ENCODE measurements at regions not wholly inside any gene's neighbourhood (a gene's known extent, or its start where the extent isn't known, plus 50 kb on each side); places are given as distances from the start of the nearest gene placed in this dataset.

DNA sequence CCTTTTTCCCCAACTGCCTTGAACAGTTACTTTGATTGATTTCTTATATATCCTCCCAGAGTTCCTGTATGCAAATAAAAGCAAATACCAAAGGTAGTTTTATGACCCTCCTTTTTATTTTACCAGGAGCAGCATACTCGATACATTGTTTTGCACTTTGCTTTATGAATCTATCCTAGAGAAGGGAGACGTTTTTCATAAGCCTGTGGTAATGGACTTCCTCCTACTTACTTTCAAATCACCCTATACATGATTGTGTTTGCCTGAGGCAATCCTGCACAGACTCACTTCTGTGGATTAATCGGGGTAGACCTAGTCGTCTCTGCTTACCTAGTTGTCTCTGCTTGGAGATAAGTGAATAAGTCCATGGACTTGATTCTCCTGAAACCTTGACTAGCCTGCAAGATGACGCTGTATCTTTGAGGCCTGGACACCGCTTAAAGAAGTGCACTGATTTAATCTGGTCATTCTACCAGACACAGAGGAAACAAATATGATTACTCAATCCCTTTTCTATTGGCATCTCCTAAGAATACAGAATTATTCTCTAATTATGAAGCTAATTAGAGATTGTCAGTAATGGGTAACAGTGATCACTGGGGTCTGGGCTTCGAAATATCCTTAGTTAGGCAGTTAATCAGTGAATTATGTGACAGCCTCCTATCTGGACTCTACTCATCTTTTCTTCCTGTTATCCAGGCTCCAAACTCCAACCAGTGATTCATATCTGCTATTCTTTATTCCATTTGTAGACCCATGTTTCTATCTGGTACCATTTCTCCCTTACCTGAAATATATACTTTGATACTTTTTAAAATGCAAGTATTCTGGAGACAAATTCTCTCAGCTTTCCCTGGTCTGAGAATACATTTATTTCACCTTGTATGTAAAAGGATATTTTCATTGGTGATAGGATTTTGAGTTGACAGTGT is 447.4 kb upstream of the TRIB2 start:
- DNase-seq = no peak

DNA sequence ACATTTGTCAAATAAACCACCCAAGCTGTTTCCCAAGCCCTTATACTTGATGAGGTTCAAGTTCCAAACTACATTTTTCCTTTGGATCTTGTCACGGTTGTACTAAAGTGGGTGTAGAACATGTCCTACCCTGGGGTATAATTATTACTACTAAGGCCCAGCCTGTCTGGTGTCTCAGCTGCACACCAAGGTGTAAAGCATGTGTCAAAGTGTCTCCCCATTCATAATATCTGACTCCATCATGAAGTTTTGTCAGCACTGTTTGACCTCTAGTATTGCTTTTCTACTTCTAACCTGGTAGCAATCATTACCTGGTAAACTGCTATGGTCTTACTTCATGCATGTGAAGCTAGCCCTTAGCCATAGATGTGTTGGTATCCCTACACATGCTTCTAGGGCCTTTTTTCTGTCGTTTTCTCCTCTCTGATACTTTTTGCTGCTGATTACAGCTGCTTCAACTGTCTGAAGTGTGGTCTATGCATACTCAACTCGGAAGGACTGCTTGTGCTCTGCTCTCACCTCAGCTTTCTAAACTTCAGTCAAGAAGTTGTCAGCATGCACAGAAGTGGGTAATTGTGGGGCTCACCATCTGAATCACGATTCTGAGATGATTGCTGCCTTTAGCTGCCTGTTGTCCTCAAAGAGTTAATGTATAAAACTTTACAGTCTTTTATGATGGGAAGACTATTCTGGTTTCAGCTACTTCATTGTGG is 445.7 kb upstream of the TRIB2 start:
- DNase-seq = no peak

DNA sequence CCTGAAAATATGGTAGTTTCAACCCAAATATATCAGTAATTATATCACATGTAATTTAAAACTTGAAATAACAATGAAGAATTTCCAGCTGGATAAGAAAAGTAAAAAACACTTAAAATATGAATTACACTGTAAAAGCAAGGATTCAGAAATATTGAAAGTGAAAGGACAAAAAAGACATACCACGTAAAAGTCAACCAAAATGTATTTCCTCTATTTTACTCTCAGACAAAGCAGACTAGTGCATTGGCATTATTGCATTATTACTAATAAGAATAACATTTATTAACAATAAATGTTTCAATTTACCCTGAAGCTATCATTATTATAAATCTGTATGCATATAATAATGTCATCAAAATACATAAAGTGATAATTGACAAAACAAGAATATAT is 445.1 kb upstream of the TRIB2 start:
- DNase-seq = no peak

DNA sequence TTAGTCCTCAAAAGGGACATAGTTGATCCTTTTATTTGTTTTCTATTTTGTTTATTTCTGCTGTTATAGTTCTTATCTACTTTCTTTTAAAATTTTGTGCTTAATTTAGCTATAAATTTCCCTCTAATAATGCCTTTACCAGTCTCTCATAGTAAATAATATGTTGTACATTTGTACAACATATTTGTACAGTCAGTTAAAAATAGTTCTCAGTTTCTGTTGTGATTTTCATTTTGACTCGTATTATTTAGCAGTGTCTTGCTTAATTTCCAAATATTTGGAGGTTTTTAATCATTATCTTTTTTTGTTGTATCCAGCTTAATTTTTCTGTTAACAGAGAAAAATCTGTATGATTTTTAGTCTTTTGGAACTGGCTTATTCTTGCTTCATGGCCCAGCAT is 443.6 kb upstream of the TRIB2 start:
- no peak for DNase-seq

DNA sequence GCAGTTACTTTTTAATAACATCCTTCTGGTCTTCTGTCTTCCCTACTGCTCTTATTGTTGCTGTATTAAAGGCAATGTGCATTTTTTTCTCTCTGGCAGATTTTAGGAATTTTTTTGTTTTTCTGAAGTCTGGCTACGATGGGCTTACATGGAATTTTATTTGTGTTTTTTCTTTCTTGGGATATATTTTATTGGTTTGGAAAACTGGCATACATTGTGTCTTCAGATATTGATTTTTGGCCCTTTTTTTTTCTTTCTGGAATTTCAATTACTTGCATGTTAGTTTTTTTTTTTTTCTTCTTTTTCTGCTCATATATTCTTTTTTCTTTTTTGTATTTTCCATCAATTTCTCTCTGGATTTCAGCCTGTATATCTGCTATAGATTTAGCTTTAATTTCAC is 442.1 kb upstream of the TRIB2 start:
- no peak for DNase-seq

DNA sequence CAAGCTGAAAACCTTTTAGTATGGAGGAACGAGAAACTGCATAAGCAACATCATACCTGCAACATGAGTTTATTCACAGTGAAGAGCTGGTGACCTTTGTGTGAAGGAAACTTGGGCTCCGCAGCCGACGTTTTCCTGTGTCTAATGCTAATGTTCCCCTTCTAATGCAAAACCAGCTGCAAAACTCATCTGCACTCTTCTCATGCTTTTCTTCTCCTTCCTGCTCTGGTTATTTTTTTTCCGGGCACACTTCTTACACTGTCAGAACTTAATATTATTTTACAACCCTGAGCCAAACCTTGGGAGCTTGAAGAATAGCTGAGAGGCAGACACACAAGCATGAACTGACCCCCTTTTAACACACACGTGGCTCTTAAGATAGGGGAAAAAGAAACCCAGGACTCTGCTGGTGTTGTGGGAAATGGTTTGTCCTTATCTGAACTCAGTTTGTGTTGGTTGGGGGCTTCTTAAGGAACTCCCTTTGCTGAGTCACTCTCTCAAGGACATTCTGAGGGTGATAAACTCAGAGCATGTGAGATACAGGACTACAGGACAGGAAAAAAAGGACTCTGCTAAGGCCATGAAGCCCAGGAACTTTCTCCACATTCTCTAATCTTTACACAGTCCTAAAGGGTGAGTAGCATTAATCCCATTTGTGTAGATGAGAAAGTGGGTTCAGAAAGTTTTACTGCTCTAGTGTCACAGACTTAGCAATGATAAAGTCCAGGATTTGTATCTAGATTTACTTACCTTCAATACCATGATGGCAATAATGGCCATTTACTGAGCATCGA is 439.3 kb upstream of the TRIB2 start:
- no peak for DNase-seq

DNA sequence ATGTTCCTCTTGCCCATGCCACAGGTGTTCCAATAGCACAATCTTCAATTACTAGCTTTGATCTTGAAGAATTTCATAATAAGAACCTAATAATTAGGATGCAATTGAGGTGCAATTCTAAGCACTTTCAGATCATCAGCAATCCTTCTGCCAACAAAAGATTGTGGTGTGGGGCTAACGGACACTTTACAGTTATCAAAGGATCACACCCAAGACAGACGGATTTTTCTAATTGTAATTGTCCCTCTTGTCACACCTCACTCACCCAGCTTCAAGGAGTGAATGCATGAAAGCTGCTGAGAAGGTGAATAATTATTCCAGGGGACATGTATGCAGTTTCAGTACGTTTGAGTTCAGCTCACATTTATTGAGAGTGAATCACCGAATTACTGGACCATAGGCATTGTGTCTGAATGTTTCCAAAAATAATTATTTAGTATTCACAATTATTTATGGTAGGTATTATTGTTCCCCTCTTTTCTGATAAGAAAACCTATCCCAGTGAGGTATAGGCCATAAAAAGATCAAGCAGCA is 438.5 kb upstream of the TRIB2 start:
- DNase-seq = no peak

DNA sequence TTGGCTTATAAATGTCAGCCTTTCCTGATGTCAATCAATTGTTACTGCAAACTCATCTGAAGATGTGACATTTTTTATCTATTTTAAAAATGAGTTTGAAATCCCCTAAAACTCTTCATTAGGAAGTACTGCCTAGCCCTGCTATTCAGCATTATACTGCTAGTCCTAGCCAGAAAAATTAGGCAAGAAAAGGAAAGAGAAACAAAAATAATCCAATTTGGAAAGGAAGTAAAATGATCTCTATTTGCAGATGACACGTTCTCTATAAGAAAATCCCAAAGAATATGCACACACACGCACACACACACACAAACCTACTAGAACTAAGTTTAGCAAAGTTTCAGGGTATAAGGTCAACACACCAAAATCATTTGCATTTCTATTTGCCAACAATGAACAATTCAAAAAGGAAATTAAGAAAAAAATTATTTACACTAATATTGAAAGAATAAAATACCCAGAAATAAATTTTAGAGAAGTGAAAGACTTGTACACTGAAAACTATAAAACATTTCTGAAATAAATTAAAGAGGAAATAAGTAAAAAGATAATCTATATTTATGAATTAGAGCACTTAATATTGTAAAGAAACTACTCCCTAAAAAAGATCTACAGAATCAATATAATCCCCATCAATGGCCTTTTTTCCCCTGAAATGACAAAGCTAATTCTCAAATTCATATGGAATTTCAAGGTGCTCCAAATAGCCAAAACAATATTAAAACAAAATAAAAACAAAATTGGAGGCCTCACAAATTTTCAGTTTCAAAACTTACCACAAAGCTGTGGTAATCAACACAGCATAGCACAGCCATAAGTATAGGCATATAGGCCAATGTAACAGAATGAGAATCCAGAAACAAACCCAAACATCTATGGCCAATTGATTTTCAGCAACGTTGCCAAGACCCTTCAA is 433.7 kb upstream of the TRIB2 start:
- DNase-seq = no peak

DNA sequence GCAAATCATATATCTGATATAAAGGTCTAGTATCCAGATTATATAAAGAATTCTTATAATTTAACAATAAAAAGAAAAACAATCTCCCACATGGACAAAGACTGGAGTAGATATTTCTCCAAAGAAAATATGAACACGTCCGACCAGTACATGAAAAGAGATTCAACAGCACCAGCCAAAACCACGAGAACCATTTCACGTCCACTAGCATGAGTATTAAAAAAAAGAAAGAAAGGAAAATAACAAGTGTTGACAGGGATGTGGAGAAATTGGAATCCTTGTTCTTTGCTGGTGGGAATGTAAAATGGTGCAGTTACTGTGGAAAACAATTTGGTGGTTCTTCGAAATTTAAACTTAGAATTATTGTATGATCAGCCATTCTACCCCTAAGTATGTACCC is 432.7 kb upstream of the TRIB2 start:
- DNase-seq = no peak

DNA sequence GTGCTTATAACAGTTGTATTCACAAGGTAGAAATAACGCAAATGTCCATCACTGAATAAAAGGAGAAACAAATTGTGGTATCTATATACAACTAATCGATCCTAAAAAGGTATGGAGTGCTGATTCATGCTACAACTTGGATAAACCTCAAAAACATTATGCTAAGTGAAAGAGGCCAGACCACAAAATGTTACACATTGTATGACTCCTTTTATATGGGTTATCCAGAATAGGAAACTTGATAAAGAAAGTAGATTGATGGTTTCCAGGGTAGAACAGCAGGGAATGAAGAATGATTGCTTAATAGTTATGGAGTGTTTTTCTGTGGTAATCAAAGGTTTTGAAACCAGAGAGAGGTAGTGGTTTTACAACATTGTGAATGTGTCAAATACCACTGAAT is 432.2 kb upstream of the TRIB2 start:
- DNase-seq = no peak

DNA sequence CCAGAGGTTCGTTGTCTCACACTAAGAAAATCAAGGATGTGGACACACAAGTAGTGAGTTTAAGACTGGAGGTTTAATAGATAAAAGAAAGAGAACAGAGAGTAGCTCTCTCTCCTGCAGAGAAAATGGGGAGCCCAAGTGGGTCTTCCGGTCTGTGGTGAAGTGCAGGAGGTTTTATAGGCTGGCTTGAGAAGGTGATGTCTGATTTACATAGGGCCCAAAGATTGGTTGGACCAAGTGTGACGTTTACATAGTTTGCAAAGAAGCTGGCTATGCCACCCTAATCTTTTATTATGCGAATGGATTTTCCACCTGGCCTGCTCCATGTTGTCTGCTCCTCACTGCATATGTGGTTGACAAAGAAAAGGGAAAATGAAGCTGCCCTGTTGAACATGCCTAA is 430.4 kb upstream of the TRIB2 start:
- no peak for DNase-seq

DNA sequence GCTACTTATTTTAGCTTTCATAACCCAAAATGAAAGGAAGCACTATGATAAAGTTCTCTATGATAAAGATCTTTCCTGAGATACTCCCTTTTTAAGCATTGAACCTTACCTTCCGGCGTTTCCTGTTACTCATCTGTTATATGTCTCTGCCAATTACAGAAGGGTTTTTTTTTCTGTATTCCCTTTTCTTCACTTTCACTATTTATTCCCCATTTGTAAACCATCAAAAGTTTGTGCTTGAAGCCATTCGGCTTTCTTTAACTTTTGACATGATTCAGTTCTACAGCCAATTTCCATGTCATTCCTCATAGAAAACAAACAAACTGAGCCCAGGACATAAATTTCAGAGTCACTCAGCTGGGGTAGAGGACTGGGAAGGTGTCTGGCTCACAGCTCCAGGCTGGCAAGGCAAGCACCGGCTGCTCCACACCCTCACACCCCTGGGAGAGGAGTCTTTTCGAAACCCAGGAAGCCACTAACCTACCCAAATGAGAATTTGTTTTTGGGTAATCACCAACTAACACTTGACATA is 429.4 kb upstream of the TRIB2 start:
- DNase-seq = no peak

DNA sequence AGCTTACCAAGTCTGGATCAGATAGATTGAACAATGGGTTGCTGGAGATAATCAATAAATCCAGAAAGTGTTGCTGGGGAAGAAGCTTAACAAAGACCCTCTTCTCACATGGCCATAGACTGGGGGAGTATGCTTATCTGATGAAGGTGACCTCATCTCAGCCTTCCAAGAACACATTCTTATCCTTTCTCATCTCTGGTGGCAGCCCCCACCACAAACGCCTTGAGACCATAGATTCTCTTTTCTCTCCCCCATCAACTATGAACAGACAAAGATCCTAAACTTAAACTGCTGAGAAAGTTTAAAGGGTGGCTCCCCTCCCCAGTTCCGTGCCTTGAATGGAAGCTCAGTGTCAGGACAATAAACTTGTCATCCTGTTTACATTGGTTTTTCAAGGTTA is 428.7 kb upstream of the TRIB2 start:
- no peak for DNase-seq

DNA sequence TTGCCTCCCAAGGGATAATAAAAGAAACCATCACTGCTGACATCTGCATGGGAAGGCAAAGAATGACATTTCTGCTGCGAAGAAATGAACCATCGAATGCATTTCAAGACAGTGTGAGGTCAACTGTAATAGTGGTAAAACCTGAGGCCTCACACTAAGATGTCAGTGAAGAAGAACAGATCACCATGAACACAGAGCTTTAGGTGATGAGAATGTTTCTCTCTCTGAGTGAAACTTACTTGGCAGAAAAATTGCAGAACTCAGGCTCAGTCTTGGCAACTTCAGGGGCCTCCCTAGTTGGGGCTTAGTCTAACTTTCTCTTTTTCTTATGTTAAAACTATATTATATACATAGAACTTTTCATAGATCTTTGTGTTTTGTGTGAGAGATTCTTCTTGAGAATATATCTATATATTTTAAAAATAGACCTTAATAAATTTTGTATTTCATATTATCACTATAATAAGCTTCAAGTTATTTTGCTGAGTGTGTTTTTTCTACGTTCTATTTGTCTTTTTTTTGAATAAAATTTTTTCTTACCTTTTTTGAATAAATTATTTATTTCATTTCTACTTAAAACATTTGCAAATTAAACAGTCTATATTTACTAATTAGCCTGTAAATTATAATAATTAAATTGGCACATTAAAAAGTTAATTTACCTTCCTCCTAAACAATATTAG is 427.5 kb upstream of the TRIB2 start:
- no peak for DNase-seq

DNA sequence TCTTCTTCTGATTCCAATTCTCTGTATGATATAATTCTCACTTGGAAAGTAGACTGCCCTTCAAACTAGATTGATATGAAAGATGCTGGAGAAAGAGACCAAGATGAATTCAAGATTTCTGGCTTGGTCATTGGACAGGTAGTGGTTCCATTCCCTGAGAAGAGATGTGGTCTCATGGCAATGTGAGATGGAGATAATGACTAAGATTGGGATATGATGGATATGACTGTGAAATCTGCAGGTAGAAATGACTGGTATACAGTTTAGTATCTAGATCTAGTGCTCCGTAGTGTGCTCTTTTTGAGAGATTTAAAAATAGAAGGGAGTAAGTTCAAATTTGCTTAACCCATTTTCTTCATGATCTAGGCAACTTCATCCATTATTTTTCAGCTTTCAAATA is 425.4 kb upstream of the TRIB2 start:
- DNase-seq = no peak

DNA sequence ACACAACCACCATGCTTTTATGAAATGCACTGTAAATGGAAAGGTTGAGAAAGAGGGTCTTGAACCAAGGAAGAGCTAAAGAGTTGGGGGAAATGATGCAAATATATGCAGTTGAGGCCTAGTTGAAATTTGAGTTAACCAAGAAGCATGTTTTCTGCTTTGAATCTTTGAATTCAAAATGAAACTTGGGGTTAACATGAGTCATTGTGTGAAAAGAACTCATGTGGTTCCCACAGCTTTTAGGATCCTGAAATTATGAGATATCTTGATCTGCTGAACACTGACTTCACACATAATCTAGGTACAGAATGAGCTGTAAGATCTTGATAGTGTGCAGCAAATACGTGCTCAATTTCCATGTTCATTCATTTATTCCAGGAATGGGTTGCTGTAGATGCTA is 422.9 kb upstream of the TRIB2 start:
- no peak for DNase-seq

DNA sequence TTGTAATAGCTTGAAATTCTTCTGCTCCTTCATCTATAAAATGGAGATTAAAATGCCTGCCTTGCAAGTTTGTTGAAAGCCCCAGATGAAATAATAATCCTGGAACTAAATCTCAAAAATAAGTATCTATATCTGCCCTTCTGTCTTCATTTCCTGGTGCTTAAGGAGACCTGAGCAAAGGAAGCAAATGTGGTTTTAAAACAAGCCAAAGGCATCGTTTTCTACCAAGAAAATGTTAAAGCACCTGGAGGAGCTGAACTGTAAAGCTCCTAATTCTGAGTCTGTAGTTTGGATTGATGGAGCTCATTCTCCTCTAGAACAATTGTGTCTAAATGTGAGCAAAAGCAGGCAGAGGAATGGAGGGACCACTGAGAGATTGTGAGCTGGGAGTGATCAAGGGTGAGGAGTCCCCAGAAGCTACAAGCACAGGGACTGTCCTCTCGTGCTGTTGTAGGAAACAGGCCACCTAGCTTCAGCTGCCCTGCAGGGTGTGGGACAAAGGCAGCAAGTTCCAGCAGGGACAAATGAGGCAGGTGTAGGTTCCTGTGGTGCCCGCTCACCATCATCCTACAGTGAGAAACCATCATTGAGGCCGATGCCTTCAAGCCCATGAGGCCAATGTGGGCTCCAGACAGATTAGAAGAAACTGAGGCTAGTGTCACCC is 420.7 kb upstream of the TRIB2 start:
- DNase-seq = no peak

DNA sequence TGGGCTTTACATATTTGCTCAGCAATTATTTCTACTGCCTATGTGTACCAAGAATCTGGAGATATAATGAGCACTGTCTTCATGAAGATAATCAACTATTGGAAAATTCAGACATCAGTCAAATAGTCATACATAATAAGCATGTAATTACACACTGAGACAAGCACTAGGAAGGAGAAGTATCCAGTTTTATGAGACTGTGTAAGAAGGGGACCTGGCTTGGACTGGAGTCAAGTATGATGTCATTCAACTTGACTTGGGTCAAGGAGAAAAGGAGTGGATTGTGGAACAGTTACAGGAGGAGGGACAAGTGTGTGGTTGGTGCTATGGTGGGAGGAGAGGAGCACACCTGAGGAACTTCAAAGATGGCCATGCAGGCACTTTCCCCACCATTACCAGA is 419.8 kb upstream of the TRIB2 start:
- DNase-seq = no peak

DNA sequence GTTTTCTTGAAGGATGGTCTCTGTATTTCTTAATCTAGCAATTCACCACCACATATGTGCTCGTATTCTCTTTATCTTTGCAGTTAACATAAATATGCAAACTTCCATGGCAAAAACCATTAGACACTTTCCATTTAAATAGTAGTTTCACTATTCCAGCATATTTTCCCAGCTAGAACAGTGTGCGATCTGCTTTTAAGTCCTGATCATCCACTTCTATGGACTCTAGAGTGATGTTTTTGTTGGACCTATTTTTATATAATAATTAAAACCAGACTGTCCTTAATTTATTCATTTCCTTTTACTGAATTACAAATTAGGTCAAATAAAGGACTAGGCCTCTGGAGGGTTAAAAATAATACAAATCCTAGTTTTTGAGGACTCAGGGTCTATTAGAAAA is 418.4 kb upstream of the TRIB2 start:
- no peak for DNase-seq

DNA sequence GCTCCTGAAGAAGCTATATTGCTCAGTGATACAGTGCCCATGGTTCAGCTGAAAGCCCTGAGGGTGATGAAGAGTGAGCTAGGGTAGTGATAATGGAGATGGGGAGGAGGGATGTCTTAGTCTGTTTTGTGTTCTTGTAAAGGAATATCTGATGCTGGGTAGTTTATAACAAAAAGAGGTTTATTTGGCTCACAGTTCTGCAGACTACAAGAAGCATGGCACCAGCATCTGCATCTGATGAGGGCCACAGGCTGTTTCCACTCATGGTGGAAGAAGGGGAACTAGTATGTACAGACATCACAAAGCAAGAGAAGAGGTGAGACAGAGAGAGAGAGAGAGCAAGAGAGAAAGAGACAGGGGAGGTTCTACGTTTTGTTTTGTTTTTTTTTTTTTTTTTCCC is 417.3 kb upstream of the TRIB2 start:
- no peak for DNase-seq

Data from CD4-positive, alpha-beta T cell treated with Interleukin-10 for 1 hour (primary cell).